Aorta (tissue), 5 donors: ENCODE measurements at regions not wholly inside any gene's neighbourhood (a gene's known extent, or its start where the extent isn't known, plus 50 kb on each side); places are given as distances from the start of the nearest gene placed in this dataset.
A peak's percentile ranks its signal among the peaks of the same experiment; 100 is the strongest.

Experiments used
- ATAC-seq: fragments of 200-7000 bp; cut with Tn5 transposase; one replicate; pipeline ENCODE4 v1.9.1; 2022; ENCODE audit warnings: moderate library complexity; ENCODE audit not compliant: low FRiP score
- DNase-seq, 2 donors: peaks; one replicate each; pipeline ENCODE4 v3.0.0-alpha.2; 2020
- H3K27ac ChIP-seq, 2 donors: one replicate each; pipeline ENCODE4 v1.5.1; 2013; ENCODE audit warnings: low read length in 2 of 2, mild to moderate bottlenecking in 2 of 2, moderate library complexity in 2 of 2, control low read depth in 1 of 2, inconsistent platforms in 1 of 2, low read depth in 1 of 2
- H3K27me3 ChIP-seq, 2 donors: one replicate each; pipeline ENCODE4 v1.6.1; 2013; ENCODE audit warnings: control low read depth in 1 of 2, low read length in 1 of 2, mild to moderate bottlenecking in 1 of 2, moderate library complexity in 1 of 2; ENCODE audit not compliant: insufficient read depth in 2 of 2, control insufficient read depth in 1 of 2
- H3K36me3 ChIP-seq, 2 donors: one replicate each; pipeline ENCODE4 v1.6.1; 2013; ENCODE audit warnings: control low read depth in 1 of 2, low read length in 1 of 2, mild to moderate bottlenecking in 1 of 2; ENCODE audit not compliant: insufficient read depth in 2 of 2, control insufficient read depth in 1 of 2
- H3K4me1 ChIP-seq, 2 donors: one replicate each; pipeline ENCODE4 v1.6.1; 2013; ENCODE audit warnings: low read length in 2 of 2, control low read depth in 1 of 2, mild to moderate bottlenecking in 1 of 2, moderate library complexity in 1 of 2; ENCODE audit not compliant: insufficient read depth in 2 of 2, control insufficient read depth in 1 of 2
- H3K4me3 ChIP-seq, 2 donors: one replicate each; pipeline ENCODE4 v1.5.1; 2013; ENCODE audit warnings: low read length in 2 of 2, control low read depth in 1 of 2, mild to moderate bottlenecking in 1 of 2
- H3K9me3 ChIP-seq: one replicate; pipeline ENCODE4 v1.6.1; 2013; ENCODE audit warnings: mild to moderate bottlenecking, low read length; ENCODE audit not compliant: control insufficient read depth
- WGBS, 2 donors: extraction: QIAGEN DNeasy Blood & Tissue Kit; methylation state at CpG; one replicate each; pipeline ENCODE4 v1.1.7; 2013; 5-methylcytosine and 5-hydroxymethylcytosine counted together
- intact Hi-C, 2 donors: fragments of 100-400 bp; cut with DNase I; formaldehyde crosslinking; loops; one replicate each; pipeline versions ENCODE4 v1.14.2 to v1.15.0; 2022
- microRNA-seq, 2 donors: library from miRNA; unstranded; fragments of <30 nt; microRNA quantifications; one replicate each; pipeline ENCODE4 v1.2.0, GENCODE V29; 2020
- donor health status: healthy with polysubstance abuse.
- donor health status: Bipolar disorder and iron deficiency.
- donor health status: DM: no; HTN: no; CAD: no.
- donor health status: DM: no; HTN: no; CAD: no.
- donor health status: DM: yes; HTN: yes; CAD: no.

DNA sequence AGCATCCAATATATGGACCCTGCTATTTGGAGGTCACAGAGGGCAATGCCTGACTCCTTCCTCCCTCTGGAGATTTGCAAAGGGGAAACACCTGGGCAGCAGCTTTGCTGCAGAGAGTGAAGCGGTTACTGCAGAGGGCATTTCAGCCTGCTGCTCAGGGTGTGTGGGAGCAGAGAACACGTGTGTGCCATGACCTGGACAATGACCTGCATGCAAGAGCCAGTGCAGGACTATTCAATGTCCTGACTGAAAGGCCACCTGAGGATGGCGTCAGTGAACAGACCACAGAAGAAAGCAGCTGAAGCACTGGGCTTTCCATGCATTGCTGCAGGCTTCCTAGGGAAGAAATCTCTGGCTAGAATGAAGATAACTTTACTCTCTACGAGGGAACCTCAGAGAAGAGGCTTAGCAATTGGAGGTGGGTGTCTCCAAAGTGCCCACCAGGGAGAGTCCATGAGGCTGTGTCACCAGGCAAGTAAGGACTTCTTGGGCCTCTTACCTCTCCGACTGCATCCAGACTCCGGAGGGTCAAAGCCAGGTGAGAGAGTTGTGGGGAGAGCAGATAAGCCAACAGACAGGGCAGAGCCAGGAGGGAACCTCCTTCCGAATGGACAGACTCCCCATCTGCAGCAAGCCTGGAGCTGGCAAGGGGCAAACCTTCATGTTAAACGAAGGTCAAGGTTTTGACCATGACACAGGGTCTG is 52.9 kb upstream of the PMEPA1 start:
- H3K4me3 ChIP-seq: no peak overlapping the region
- ATAC-seq (no peak), DNase-seq (peak in 1 of 2 donors; percentile 51)
- intact Hi-C loops: no loop called here
- no peaks in the 10 kb centered on the region for H3K4me1 ChIP-seq
- 92% methylated on average over 8 of the region's 8 CpGs for WGBS, 2 donors
- H3K9me3 ChIP-seq: peaks cover 1% of the 10 kb centered on the region
- no peaks in the 10 kb centered on the region for H3K27me3 ChIP-seq
- no peak overlapping the region for H3K27ac ChIP-seq
- H3K36me3 ChIP-seq: no peaks in the 10 kb centered on the region

DNA sequence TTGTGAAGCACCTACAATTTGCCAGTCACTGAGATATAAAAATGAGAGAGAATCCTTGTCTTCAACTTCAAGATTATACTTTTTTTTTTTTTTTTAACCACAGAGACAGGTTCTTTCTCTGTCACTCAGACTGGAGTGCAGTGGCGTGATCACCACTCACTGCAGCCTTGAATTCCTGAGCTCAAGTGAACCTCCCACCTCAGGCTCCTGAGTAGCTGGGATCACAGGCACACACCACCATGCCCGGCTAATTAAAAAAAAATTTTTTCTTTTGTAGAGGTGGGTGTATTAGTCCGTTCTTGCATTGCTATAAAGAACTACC is 51.6 kb upstream of the PMEPA1 start:
- Histone ChIP-seq H3K9me3 (peaks cover 1% of the 10 kb centered on the region), H3K4me3 (no peak overlapping the region), H3K27me3 (no peaks in the 10 kb centered on the region), H3K36me3 (no peaks in the 10 kb centered on the region), H3K4me1 (no peaks in the 10 kb centered on the region), H3K27ac (no peak overlapping the region)
- 94% methylated on average over 3 of the region's 3 CpGs for WGBS, 2 donors
- ATAC-seq (no peak), DNase-seq (no peak)
- intact Hi-C loops: no loop called here

DNA sequence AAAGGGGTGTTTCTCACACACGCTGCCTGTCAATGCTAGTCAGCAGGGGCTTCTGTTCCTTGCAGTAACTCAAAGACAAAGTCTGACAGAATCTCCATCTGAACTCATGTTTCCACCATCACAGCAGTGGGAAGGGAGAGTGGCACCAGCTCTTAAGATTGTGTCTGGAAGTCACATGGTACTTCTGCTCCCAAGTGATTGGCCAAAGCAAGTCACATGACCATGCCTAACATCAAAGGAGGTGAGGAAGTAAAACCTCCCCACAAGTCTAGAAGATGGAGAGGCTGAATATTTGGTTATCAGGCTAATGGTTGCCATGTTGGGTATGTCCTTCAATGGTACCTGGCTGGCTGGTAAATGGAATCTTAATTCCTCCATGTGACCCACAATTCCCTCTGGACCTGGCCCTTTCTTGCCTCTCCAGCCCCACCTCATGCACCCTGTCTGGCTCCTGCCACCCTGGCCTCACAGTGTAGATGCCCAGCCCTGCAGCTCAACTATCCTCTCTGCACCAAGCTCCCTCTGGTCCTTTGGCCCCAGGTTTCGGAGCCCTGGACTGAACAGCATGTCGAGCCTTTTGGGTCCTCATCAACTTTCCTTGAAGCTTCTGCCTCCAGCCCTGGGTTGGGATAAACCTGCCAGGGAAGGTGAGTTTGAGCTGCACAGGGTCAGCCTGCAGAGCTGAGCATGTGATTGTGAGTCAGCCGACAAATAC is 51.0 kb upstream of the PMEPA1 start:
- no peak overlapping the region for H3K4me3 ChIP-seq
- intact Hi-C loops: no loop called here
- DNase-seq (peak in 1 of 2 donors; percentile 41), ATAC-seq (no peak)
- H3K36me3 ChIP-seq: no peaks in the 10 kb centered on the region
- H3K4me1 ChIP-seq: no peaks in the 10 kb centered on the region
- 97 to 98% methylated on average over 4 of the region's 4 CpGs for WGBS, 2 donors
- peaks cover 1% of the 10 kb centered on the region for H3K9me3 ChIP-seq
- H3K27ac ChIP-seq: no peak overlapping the region
- no peaks in the 10 kb centered on the region for H3K27me3 ChIP-seq

DNA sequence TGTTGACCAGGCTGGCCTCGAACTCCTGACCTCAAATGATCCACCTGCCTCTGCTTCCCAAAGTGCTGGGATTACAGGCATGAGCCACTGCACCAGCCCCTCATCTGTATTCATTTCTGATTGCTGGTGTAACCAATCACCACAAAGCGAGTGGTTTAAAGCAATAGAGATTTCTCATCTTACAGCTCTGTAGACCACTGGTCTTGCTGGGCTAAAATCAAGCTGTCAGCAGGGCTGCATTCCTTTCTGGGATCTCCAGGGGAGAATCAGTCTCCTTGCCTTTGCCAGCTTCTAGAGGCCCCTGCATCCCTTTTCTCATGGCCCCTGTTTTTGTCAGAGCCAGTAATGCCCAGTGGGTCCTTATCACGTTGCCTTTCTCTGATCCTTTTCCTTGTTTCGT is 49.9 kb upstream of the PMEPA1 start:
- WGBS, 2 donors: 95 to 97% methylated on average over 4 of the region's 4 CpGs

More for the DNA sequence above, 49.9 kb upstream of the PMEPA1 start:
- no peaks in the 10 kb centered on the region for H3K27me3 ChIP-seq
- ATAC-seq (no peak), DNase-seq (no peak)
- no peak overlapping the region for H3K27ac ChIP-seq
- no peaks in the 10 kb centered on the region for H3K36me3 ChIP-seq
- no peak overlapping the region for H3K4me3 ChIP-seq
- H3K4me1 ChIP-seq: no peaks in the 10 kb centered on the region
- intact Hi-C loops: loop anchor here in 1 of 2 donors (10.0 kb wide), 1 partner anchor 55 kb away; no protein-coding TSS in a partner anchor
- H3K9me3 ChIP-seq: peaks cover 1% of the 10 kb centered on the region

Small RNAs in the stretch of these regions (microRNA-seq; reads per million reads assigned to microRNA genes)
- 0.60 to 2.0 reads per million in 2 donors for gene MIR4532
